Central memory CD8-positive, alpha-beta T cell (primary cell): ENCODE measurements at regions not wholly inside any gene's neighbourhood (a gene's known extent, or its start where the extent isn't known, plus 50 kb on each side); places are given as distances from the start of the nearest gene placed in this dataset.

Experiments
- ATAC-seq: fragments of 150-1000 bp; cut with Tn5 transposase; replicated peaks from 2 replicates; pipeline ENCODE4 v1.10.0; 2022; ENCODE audit warnings: mild to moderate bottlenecking, moderate FRiP score, moderate number of reproducible peaks; ENCODE audit not compliant: poor library complexity, severe bottlenecking; ENCODE audit errors: extremely low read depth
- DNase-seq, 2 donors: peaks; one replicate each; pipeline ENCODE4 v3.0.0; 2021; ENCODE audit warnings: low spot score in 2 of 2
- H3K27ac Mint-ChIP-seq: one replicate; pipeline ENCODE4 v1.8.0; 2022; ENCODE audit warnings: low read depth, mild to moderate bottlenecking, moderate library complexity, mixed read lengths
- H3K27me3 Mint-ChIP-seq: one replicate; pipeline ENCODE4 v1.8.0; 2022; ENCODE audit warnings: mixed read lengths
- H3K36me3 Mint-ChIP-seq: one replicate; pipeline ENCODE4 v1.8.0; 2022; ENCODE audit warnings: mild to moderate bottlenecking, moderate library complexity, mixed read lengths; ENCODE audit not compliant: insufficient read depth
- H3K4me1 Mint-ChIP-seq: one replicate; pipeline ENCODE4 v1.8.0; 2022; ENCODE audit warnings: mixed read lengths
- H3K4me3 Mint-ChIP-seq: one replicate; pipeline ENCODE4 v1.8.0; 2022; ENCODE audit warnings: mild to moderate bottlenecking, moderate library complexity, mixed read lengths
- H3K9me3 Mint-ChIP-seq: one replicate; pipeline ENCODE4 v1.8.0; 2022; ENCODE audit warnings: mixed read lengths

- Mint-ChIP-seq H3K27ac (no peak overlapping the region), H3K27me3 (no peaks in the 10 kb centered on the region), H3K9me3 (peaks cover 22% of the 10 kb centered on the region), H3K4me1 (no peaks in the 10 kb centered on the region), H3K36me3 (no peaks in the 10 kb centered on the region), H3K4me3 (no peak overlapping the region)
- no peak for ATAC-seq
- DNase-seq = no peak
Observed at GRCh38 chr2:52794581-52794980, 973.0 kb upstream of the CHAC2 start.

- DNase-seq (no peak), ATAC-seq (no peak)
- Mint-ChIP-seq H3K4me1 (no peaks in the 10 kb centered on the region), H3K27ac (no peak overlapping the region), H3K4me3 (no peak overlapping the region), H3K27me3 (no peaks in the 10 kb centered on the region), H3K36me3 (no peaks in the 10 kb centered on the region), H3K9me3 (peaks cover 27% of the 10 kb centered on the region)
Observed at GRCh38 chr2:52779446-52779845, 988.2 kb upstream of the CHAC2 start.

GRCh38 chr2:52776571-52776970 lies 991.0 kb upstream of the CHAC2 start:
- Mint-ChIP-seq H3K4me1 (no peaks in the 10 kb centered on the region), H3K4me3 (no peak overlapping the region), H3K36me3 (no peaks in the 10 kb centered on the region), H3K27ac (no peak overlapping the region), H3K27me3 (no peaks in the 10 kb centered on the region), H3K9me3 (peaks cover 24% of the 10 kb centered on the region)
- no peak for ATAC-seq
- DNase-seq = no peak

- no peak for ATAC-seq
- Mint-ChIP-seq H3K4me1 (no peaks in the 10 kb centered on the region), H3K4me3 (no peak overlapping the region), H3K36me3 (no peaks in the 10 kb centered on the region), H3K27ac (no peak overlapping the region), H3K9me3 (peaks cover 20% of the 10 kb centered on the region), H3K27me3 (no peaks in the 10 kb centered on the region)
- no peak for DNase-seq
Observed at GRCh38 chr2:52775674-52776073, 991.9 kb upstream of the CHAC2 start.

- Mint-ChIP-seq H3K27me3 (no peaks in the 10 kb centered on the region), H3K4me3 (no peak overlapping the region), H3K4me1 (no peaks in the 10 kb centered on the region), H3K36me3 (no peaks in the 10 kb centered on the region), H3K27ac (no peak overlapping the region), H3K9me3 (peaks cover 23% of the 10 kb centered on the region)
- ATAC-seq (no peak), DNase-seq (no peak)
Observed at GRCh38 chr2:52765735-52766134, 1001.9 kb upstream of the CHAC2 start.

GRCh38 chr2:52749764-52750163 lies 1017.8 kb upstream of the CHAC2 start:
- Mint-ChIP-seq H3K4me3 (no peak overlapping the region), H3K27me3 (no peaks in the 10 kb centered on the region), H3K36me3 (peaks cover 1% of the 10 kb centered on the region), H3K27ac (no peak overlapping the region), H3K4me1 (no peaks in the 10 kb centered on the region), H3K9me3 (peaks cover 23% of the 10 kb centered on the region)
- ATAC-seq (no peak), DNase-seq (no peak)

- peaks cover 25% of the 10 kb centered on the region for H3K9me3 Mint-ChIP-seq
- ATAC-seq (no peak), DNase-seq (no peak)
- no peaks in the 10 kb centered on the region for H3K36me3 Mint-ChIP-seq
- no peaks in the 10 kb centered on the region for H3K4me1 Mint-ChIP-seq
- no peak overlapping the region for H3K4me3 Mint-ChIP-seq
- H3K27ac Mint-ChIP-seq = no peak overlapping the region
- H3K27me3 Mint-ChIP-seq = no peaks in the 10 kb centered on the region
Observed at GRCh38 chr2:52745144-52745543, 1022.5 kb upstream of the CHAC2 start.

- H3K4me3 Mint-ChIP-seq = no peak overlapping the region
- ATAC-seq = no peak
- H3K27ac Mint-ChIP-seq = no peak overlapping the region
- no peaks in the 10 kb centered on the region for H3K36me3 Mint-ChIP-seq
- no peaks in the 10 kb centered on the region for H3K27me3 Mint-ChIP-seq
- no peaks in the 10 kb centered on the region for H3K4me1 Mint-ChIP-seq
- DNase-seq = no peak
- H3K9me3 Mint-ChIP-seq = peaks cover 15% of the 10 kb centered on the region
Observed at GRCh38 chr2:52732849-52733395, 1034.7 kb upstream of the CHAC2 start.

- Mint-ChIP-seq H3K36me3 (no peaks in the 10 kb centered on the region), H3K27me3 (no peaks in the 10 kb centered on the region), H3K27ac (no peak overlapping the region), H3K4me3 (no peak overlapping the region), H3K9me3 (peaks cover 8% of the 10 kb centered on the region), H3K4me1 (no peaks in the 10 kb centered on the region)
- ATAC-seq (no peak), DNase-seq (no peak)
Observed at GRCh38 chr2:52724585-52724984, 1043.0 kb upstream of the CHAC2 start.

- H3K9me3 Mint-ChIP-seq = peaks cover 19% of the 10 kb centered on the region
- peaks cover 2% of the 10 kb centered on the region for H3K36me3 Mint-ChIP-seq
- no peak overlapping the region for H3K4me3 Mint-ChIP-seq
- DNase-seq = no peak
- ATAC-seq = no peak
- no peak overlapping the region for H3K27ac Mint-ChIP-seq
- no peaks in the 10 kb centered on the region for H3K27me3 Mint-ChIP-seq
- H3K4me1 Mint-ChIP-seq = no peaks in the 10 kb centered on the region
Observed at GRCh38 chr2:52717836-52718235, 1049.8 kb upstream of the CHAC2 start.

- DNase-seq (no peak), ATAC-seq (no peak)
- no peak overlapping the region for H3K4me3 Mint-ChIP-seq
- H3K4me1 Mint-ChIP-seq = no peaks in the 10 kb centered on the region
- H3K27ac Mint-ChIP-seq = no peak overlapping the region
- H3K9me3 Mint-ChIP-seq = peaks cover 22% of the 10 kb centered on the region
- H3K36me3 Mint-ChIP-seq = no peaks in the 10 kb centered on the region
- no peaks in the 10 kb centered on the region for H3K27me3 Mint-ChIP-seq
Observed at GRCh38 chr2:52710810-52711618, 1056.6 kb upstream of the CHAC2 start.

GRCh38 chr2:52704251-52704650 lies 1063.4 kb upstream of the CHAC2 start:
- DNase-seq (no peak), ATAC-seq (no peak)
- Mint-ChIP-seq H3K27me3 (no peaks in the 10 kb centered on the region), H3K27ac (no peak overlapping the region), H3K9me3 (peaks cover 28% of the 10 kb centered on the region), H3K4me1 (no peaks in the 10 kb centered on the region), H3K36me3 (no peaks in the 10 kb centered on the region), H3K4me3 (no peak overlapping the region)

- ATAC-seq = no peak
- Mint-ChIP-seq H3K27me3 (no peaks in the 10 kb centered on the region), H3K27ac (no peak overlapping the region), H3K36me3 (no peaks in the 10 kb centered on the region), H3K9me3 (peaks cover 33% of the 10 kb centered on the region), H3K4me1 (no peaks in the 10 kb centered on the region), H3K4me3 (no peak overlapping the region)
- DNase-seq = no peak
Observed at GRCh38 chr2:52703004-52703403, 1064.6 kb upstream of the CHAC2 start.
